Mesendoderm (in vitro differentiated cells): ENCODE measurements at regions not wholly inside any gene's neighbourhood (a gene's known extent, or its start where the extent isn't known, plus 50 kb on each side); places are given as distances from the start of the nearest gene placed in this dataset.

ENCODE experiments used
- DNase-seq: peaks from one replicate; pipeline ENCODE4 v3.0.0; 2013
- H2AK5ac ChIP-seq: 2 replicates; pipeline ENCODE4 v1.6.1; 2013; ENCODE audit warnings: low read length, inconsistent platforms
- H2BK120ac ChIP-seq: 2 replicates; pipeline ENCODE4 v1.6.1; 2013; ENCODE audit warnings: low read depth, mild to moderate bottlenecking, low read length, moderate library complexity, mixed read lengths
- H2BK15ac ChIP-seq: replicated peaks from 2 replicates; pipeline ENCODE4 v1.6.1; 2013; ENCODE audit warnings: low read depth, mild to moderate bottlenecking, moderate library complexity
- H2BK5ac ChIP-seq: 2 replicates; pipeline ENCODE4 v1.6.1; 2013; ENCODE audit warnings: low read length, inconsistent platforms
- H3K18ac ChIP-seq: 2 replicates; pipeline ENCODE4 v1.6.1; 2013; ENCODE audit warnings: mild to moderate bottlenecking, low read length, mixed read lengths
- H3K23ac ChIP-seq: one replicate; pipeline ENCODE4 v1.6.1; 2013; ENCODE audit warnings: low read length
- H3K27ac ChIP-seq: 2 replicates; pipeline ENCODE4 v1.5.1; 2013; ENCODE audit warnings: low read depth, mild to moderate bottlenecking, inconsistent platforms, low read length, moderate library complexity
- H3K27me3 ChIP-seq: 2 replicates; pipeline ENCODE4 v1.6.1; 2013; ENCODE audit warnings: low read length, control low read depth, mild to moderate bottlenecking, inconsistent platforms; ENCODE audit not compliant: insufficient read depth, poor library complexity
- H3K36me3 ChIP-seq: 2 replicates; pipeline ENCODE4 v1.6.1; 2013; ENCODE audit warnings: low read length, inconsistent platforms; ENCODE audit not compliant: control insufficient read depth, insufficient read depth
- H3K4ac ChIP-seq: one replicate; pipeline ENCODE4 v1.6.1; 2013; ENCODE audit warnings: low read depth, mild to moderate bottlenecking, low read length, moderate library complexity
- H3K4me1 ChIP-seq: 2 replicates; pipeline ENCODE4 v1.6.1; 2013; ENCODE audit warnings: low read depth, low read length, inconsistent platforms; ENCODE audit not compliant: control insufficient read depth
- H3K4me2 ChIP-seq: 2 replicates; pipeline ENCODE4 v1.6.1; 2013; ENCODE audit warnings: low read length
- H3K4me3 ChIP-seq: 2 replicates; pipeline ENCODE4 v1.5.1; 2013; ENCODE audit warnings: mild to moderate bottlenecking, low read length
- H3K56ac ChIP-seq: one replicate; pipeline ENCODE4 v1.6.1; 2013; ENCODE audit warnings: low read length
- H3K79me1 ChIP-seq: 2 replicates; pipeline ENCODE4 v1.6.1; 2013; ENCODE audit warnings: low read length, inconsistent platforms
- H3K79me2 ChIP-seq: 2 replicates; pipeline ENCODE4 v1.6.1; 2013; ENCODE audit warnings: mild to moderate bottlenecking, low read length; ENCODE audit not compliant: control insufficient read depth, insufficient read depth
- H3K9ac ChIP-seq: 2 replicates; pipeline ENCODE4 v1.6.1; 2013; ENCODE audit warnings: low read length, inconsistent platforms
- H4K5ac ChIP-seq: one replicate; pipeline ENCODE4 v1.6.1; 2013; ENCODE audit warnings: low read length
- H4K8ac ChIP-seq: one replicate; pipeline ENCODE4 v1.6.1; 2013; ENCODE audit warnings: low read depth, mild to moderate bottlenecking, control low read depth, low read length, moderate library complexity
- WGBS: extraction: QIAGEN DNeasy Blood & Tissue Kit; methylation state at CpG from one replicate; pipeline ENCODE4 v1.1.7; 2013; ENCODE audit warnings: low lambda C conversion rate, missing lambda C conversion rate; ENCODE audit not compliant: insufficient coverage; ENCODE audit errors: extremely low coverage; 5-methylcytosine and 5-hydroxymethylcytosine counted together

- DNase-seq = no peak
- WGBS = no CpG with 5 or more reads among the region's 1 CpG
- Histone ChIP-seq H3K27ac (no peak overlapping the region), H4K5ac (no peak overlapping the region), H2BK15ac (no peak overlapping the region), H2BK5ac (no peak overlapping the region), H3K4me2 (no peak overlapping the region), H4K8ac (no peak overlapping the region), H2BK120ac (no peak overlapping the region), H3K9ac (no peak overlapping the region), H3K4me3 (no peak overlapping the region), H3K4me1 (no peaks in the 10 kb centered on the region), H3K36me3 (no peaks in the 10 kb centered on the region), H2AK5ac (no peak overlapping the region), H3K18ac (no peak overlapping the region), H3K56ac (no peak overlapping the region), H3K23ac (no peak overlapping the region), H3K79me1 (no peaks in the 10 kb centered on the region), H3K27me3 (no peaks in the 10 kb centered on the region), H3K79me2 (no peaks in the 10 kb centered on the region), H3K4ac (no peak overlapping the region)
These were observed 1304.7 kb upstream of the FLRT2 start for GRCh38 chr14:84225268-84225667.

- no peak overlapping the region for H4K8ac ChIP-seq
- H3K56ac ChIP-seq = no peak overlapping the region
- H3K36me3 ChIP-seq = no peaks in the 10 kb centered on the region
- DNase-seq = no peak
- H3K4ac ChIP-seq = no peak overlapping the region
- H4K5ac ChIP-seq = no peak overlapping the region
- H2AK5ac ChIP-seq = no peak overlapping the region
- no peak overlapping the region for H2BK15ac ChIP-seq
- no peak overlapping the region for H2BK120ac ChIP-seq
- H3K4me3 ChIP-seq = no peak overlapping the region
- no peak overlapping the region for H2BK5ac ChIP-seq
- H3K27ac ChIP-seq = no peak overlapping the region
- no peak overlapping the region for H3K23ac ChIP-seq
- no peak overlapping the region for H3K18ac ChIP-seq
- H3K27me3 ChIP-seq = no peaks in the 10 kb centered on the region
- H3K79me2 ChIP-seq = no peaks in the 10 kb centered on the region
- no peak overlapping the region for H3K9ac ChIP-seq
- WGBS = no CpG with 5 or more reads among the region's 3 CpGs
- no peak overlapping the region for H3K4me2 ChIP-seq
- no peaks in the 10 kb centered on the region for H3K4me1 ChIP-seq
- H3K79me1 ChIP-seq = no peaks in the 10 kb centered on the region
These were observed 1301.2 kb upstream of the FLRT2 start for GRCh38 chr14:84228702-84229101.

GRCh38 chr14:84234281-84234680 is 1295.7 kb upstream of the FLRT2 start:
- Histone ChIP-seq H2BK120ac (no peak overlapping the region), H3K79me2 (no peaks in the 10 kb centered on the region), H3K56ac (no peak overlapping the region), H3K27ac (no peak overlapping the region), H3K79me1 (no peaks in the 10 kb centered on the region), H4K5ac (no peak overlapping the region), H4K8ac (no peak overlapping the region), H2AK5ac (no peak overlapping the region), H3K4me1 (no peaks in the 10 kb centered on the region), H3K4me2 (no peak overlapping the region), H3K18ac (no peak overlapping the region), H3K23ac (no peak overlapping the region), H3K4ac (no peak overlapping the region), H3K36me3 (no peaks in the 10 kb centered on the region), H3K9ac (no peak overlapping the region), H2BK15ac (no peak overlapping the region), H3K27me3 (no peaks in the 10 kb centered on the region), H3K4me3 (no peak overlapping the region), H2BK5ac (no peak overlapping the region)
- DNase-seq = no peak
- no CpG with 5 or more reads among the region's 7 CpGs for WGBS

- Histone ChIP-seq H3K27me3 (no peaks in the 10 kb centered on the region), H3K56ac (no peak overlapping the region), H3K4me1 (no peaks in the 10 kb centered on the region), H2BK5ac (no peak overlapping the region), H3K36me3 (no peaks in the 10 kb centered on the region), H2BK15ac (no peak overlapping the region), H3K79me2 (no peaks in the 10 kb centered on the region), H4K5ac (no peak overlapping the region), H4K8ac (no peak overlapping the region), H3K4me3 (no peak overlapping the region), H3K18ac (no peak overlapping the region), H3K27ac (no peak overlapping the region), H3K23ac (no peak overlapping the region), H3K9ac (no peak overlapping the region), H2BK120ac (no peak overlapping the region), H3K79me1 (no peaks in the 10 kb centered on the region), H2AK5ac (no peak overlapping the region), H3K4ac (no peak overlapping the region), H3K4me2 (no peak overlapping the region)
- DNase-seq = no peak
- WGBS = no CpG with 5 or more reads among the region's 3 CpGs
These were observed 1293.7 kb upstream of the FLRT2 start for GRCh38 chr14:84236290-84236689.

- H3K27ac ChIP-seq = no peak overlapping the region
- no peak overlapping the region for H3K9ac ChIP-seq
- H3K18ac ChIP-seq = no peak overlapping the region
- H3K27me3 ChIP-seq = no peaks in the 10 kb centered on the region
- no peaks in the 10 kb centered on the region for H3K79me1 ChIP-seq
- no peak overlapping the region for H3K4ac ChIP-seq
- H3K4me3 ChIP-seq = no peak overlapping the region
- H4K5ac ChIP-seq = no peak overlapping the region
- H3K79me2 ChIP-seq = no peaks in the 10 kb centered on the region
- H3K4me1 ChIP-seq = no peaks in the 10 kb centered on the region
- H4K8ac ChIP-seq = no peak overlapping the region
- no peak for DNase-seq
- H2BK5ac ChIP-seq = no peak overlapping the region
- 100% methylated on average over 1 of the region's 2 CpGs for WGBS
- no peak overlapping the region for H2AK5ac ChIP-seq
- no peak overlapping the region for H2BK120ac ChIP-seq
- H3K23ac ChIP-seq = no peak overlapping the region
- H2BK15ac ChIP-seq = no peak overlapping the region
- no peaks in the 10 kb centered on the region for H3K36me3 ChIP-seq
- no peak overlapping the region for H3K56ac ChIP-seq
- H3K4me2 ChIP-seq = no peak overlapping the region
These were observed 1292.1 kb upstream of the FLRT2 start for GRCh38 chr14:84237881-84238280.

- Histone ChIP-seq H3K36me3 (no peaks in the 10 kb centered on the region), H4K8ac (no peak overlapping the region), H3K9ac (no peak overlapping the region), H3K4me2 (no peak overlapping the region), H3K4ac (no peak overlapping the region), H3K4me1 (peaks cover 3% of the 10 kb centered on the region), H4K5ac (no peak overlapping the region), H2BK120ac (no peak overlapping the region), H3K23ac (no peak overlapping the region), H3K4me3 (no peak overlapping the region), H3K18ac (no peak overlapping the region), H3K27ac (no peak overlapping the region), H3K56ac (no peak overlapping the region), H3K27me3 (no peaks in the 10 kb centered on the region), H2BK5ac (no peak overlapping the region), H3K79me2 (no peaks in the 10 kb centered on the region), H2BK15ac (no peak overlapping the region), H3K79me1 (no peaks in the 10 kb centered on the region), H2AK5ac (no peak overlapping the region)
- no CpG with 5 or more reads among the region's 1 CpG for WGBS
- DNase-seq = no peak
These were observed 1282.3 kb upstream of the FLRT2 start for GRCh38 chr14:84247693-84248092.
